Osteocyte (in vitro differentiated cells): ENCODE measurements at regions not wholly inside any gene's neighbourhood (a gene's known extent, or its start where the extent isn't known, plus 50 kb on each side); places are given as distances from the start of the nearest gene placed in this dataset.

Source experiments
- DNase-seq: peaks from one replicate; pipeline ENCODE4 v3.0.0; 2021; ENCODE audit warnings: mixed read lengths; ENCODE audit not compliant: unreplicated experiment; ENCODE audit errors: extremely low spot score
- H3K27ac Mint-ChIP-seq: one replicate; pipeline ENCODE4 v1.8.0; 2021; ENCODE audit warnings: mild to moderate bottlenecking, mixed read lengths; ENCODE audit not compliant: unreplicated experiment
- H3K27me3 Mint-ChIP-seq: one replicate; pipeline ENCODE4 v1.8.0; 2021; ENCODE audit warnings: mixed read lengths; ENCODE audit not compliant: unreplicated experiment
- H3K36me3 Mint-ChIP-seq: one replicate; pipeline ENCODE4 v1.8.0; 2021; ENCODE audit warnings: mixed read lengths; ENCODE audit not compliant: unreplicated experiment
- H3K4me1 Mint-ChIP-seq: one replicate; pipeline ENCODE4 v1.8.0; 2021; ENCODE audit warnings: mixed read lengths; ENCODE audit not compliant: unreplicated experiment
- H3K4me3 Mint-ChIP-seq: one replicate; pipeline ENCODE4 v1.8.0; 2021; ENCODE audit warnings: mild to moderate bottlenecking, moderate library complexity, mixed read lengths; ENCODE audit not compliant: unreplicated experiment
- H3K9me3 Mint-ChIP-seq: one replicate; pipeline ENCODE4 v1.8.0; 2021; ENCODE audit warnings: mixed read lengths; ENCODE audit not compliant: unreplicated experiment
- CTCF ChIP-seq: fragments of 200-600 bp; sonication (generic); IDR thresholded peaks from 2 replicates; pipeline ENCODE4 v1.5.0; 2021; ENCODE audit warnings: antibody characterized with exemption, mild to moderate bottlenecking, moderate library complexity

GRCh38 chr15:98203872-98204660 lies 243.6 kb downstream of the ARRDC4 start:
- Mint-ChIP-seq H3K4me1 (no peaks in the 10 kb centered on the region), H3K36me3 (no peaks in the 10 kb centered on the region), H3K9me3 (no peaks in the 10 kb centered on the region), H3K27ac (no peak overlapping the region), H3K4me3 (no peak overlapping the region), H3K27me3 (no peaks in the 10 kb centered on the region)
- DNase-seq: no peak
- no peak for TF ChIP-seq CTCF

- no peaks in the 10 kb centered on the region for H3K36me3 Mint-ChIP-seq
- H3K27ac Mint-ChIP-seq: no peak overlapping the region
- no peak overlapping the region for H3K4me3 Mint-ChIP-seq
- no peaks in the 10 kb centered on the region for H3K27me3 Mint-ChIP-seq
- no peak for TF ChIP-seq CTCF
- no peak for DNase-seq
- no peaks in the 10 kb centered on the region for H3K4me1 Mint-ChIP-seq
- H3K9me3 Mint-ChIP-seq: no peaks in the 10 kb centered on the region
Observed at GRCh38 chr15:98207928-98208327, 247.4 kb downstream of the ARRDC4 start.

DNA sequence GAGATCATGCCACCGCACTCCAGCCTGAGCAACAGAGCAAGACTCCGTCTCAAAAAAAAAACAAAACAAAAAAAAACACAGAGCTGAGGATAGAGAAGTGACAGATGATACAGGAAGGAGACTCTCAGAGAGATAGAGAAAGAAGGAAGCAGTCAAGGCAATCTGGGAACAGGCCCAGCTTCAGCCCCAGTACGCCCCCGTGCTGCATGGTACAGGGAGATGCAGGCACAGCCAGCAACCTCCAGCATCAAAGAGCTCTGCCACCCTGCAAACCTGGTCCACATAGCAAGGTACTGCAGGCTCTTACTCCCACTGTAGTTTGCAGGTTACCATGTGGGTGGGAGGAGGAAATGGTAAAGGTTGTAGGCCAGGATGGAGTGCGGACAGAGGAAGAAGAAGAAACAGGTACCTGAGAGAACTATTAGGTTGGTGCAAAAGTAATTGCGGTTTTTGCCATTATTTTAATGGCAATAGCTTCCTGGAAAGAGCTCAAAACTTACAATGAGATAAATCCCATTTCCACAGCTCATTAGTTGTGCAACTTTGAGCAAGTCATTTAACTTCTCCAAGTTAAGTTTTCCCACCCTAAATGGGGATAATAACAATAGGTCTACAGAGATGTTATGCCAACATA lies 253.0 kb downstream of the ARRDC4 start:
- DNase-seq: no peak
- no peaks in the 10 kb centered on the region for H3K4me1 Mint-ChIP-seq
- H3K36me3 Mint-ChIP-seq: no peaks in the 10 kb centered on the region
- TF ChIP-seq CTCF: no peak
- H3K27me3 Mint-ChIP-seq: no peaks in the 10 kb centered on the region
- no peak overlapping the region for H3K4me3 Mint-ChIP-seq
- no peak overlapping the region for H3K27ac Mint-ChIP-seq
- no peaks in the 10 kb centered on the region for H3K9me3 Mint-ChIP-seq

GRCh38 chr15:98216166-98216565 lies 255.7 kb downstream of the ARRDC4 start:
- DNase-seq: no peak
- Mint-ChIP-seq H3K27ac (no peak overlapping the region), H3K4me1 (no peaks in the 10 kb centered on the region), H3K36me3 (no peaks in the 10 kb centered on the region), H3K9me3 (no peaks in the 10 kb centered on the region), H3K4me3 (no peak overlapping the region), H3K27me3 (no peaks in the 10 kb centered on the region)
- TF ChIP-seq CTCF: no peak

DNA sequence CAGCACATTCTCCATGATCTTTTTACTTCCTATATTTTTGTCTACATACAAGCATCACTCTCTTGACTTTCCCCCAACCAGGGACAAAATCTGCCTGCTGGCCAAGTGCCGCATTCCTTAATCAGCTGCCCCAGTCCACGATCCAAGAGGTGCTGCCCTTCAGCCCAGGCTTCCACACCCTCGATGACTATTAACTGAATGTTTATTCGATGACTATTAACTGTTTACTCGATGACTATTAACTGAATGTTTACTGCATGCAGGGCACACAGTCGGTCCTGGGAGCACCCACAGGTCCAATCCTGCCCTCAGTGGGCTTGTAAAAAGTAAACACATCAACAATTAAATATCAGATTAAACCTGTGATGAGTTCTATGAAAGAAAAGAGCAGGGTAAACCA lies 256.9 kb downstream of the ARRDC4 start:
- DNase-seq: no peak
- no peaks in the 10 kb centered on the region for H3K27me3 Mint-ChIP-seq
- no peak for TF ChIP-seq CTCF
- no peaks in the 10 kb centered on the region for H3K4me1 Mint-ChIP-seq
- no peak overlapping the region for H3K27ac Mint-ChIP-seq
- no peak overlapping the region for H3K4me3 Mint-ChIP-seq
- no peaks in the 10 kb centered on the region for H3K36me3 Mint-ChIP-seq
- H3K9me3 Mint-ChIP-seq: no peaks in the 10 kb centered on the region
